HFFc6 (cell line): ENCODE measurements at regions not wholly inside any gene's neighbourhood (a gene's known extent, or its start where the extent isn't known, plus 50 kb on each side); places are given as distances from the start of the nearest gene placed in this dataset.

ENCODE experiments used
- DNase-seq: peaks from one replicate; pipeline ENCODE4 v3.0.0-alpha.2; 2018
- H3K27ac Mint-ChIP-seq: 2 replicates; pipeline ENCODE4 v1.8.0; 2020; ENCODE audit warnings: mild to moderate bottlenecking, mixed read lengths
- H3K27me3 Mint-ChIP-seq: 2 replicates; pipeline ENCODE4 v1.8.0; 2021; ENCODE audit warnings: mild to moderate bottlenecking, moderate library complexity, mixed read lengths; ENCODE audit not compliant: insufficient read depth
- H3K36me3 Mint-ChIP-seq: 2 replicates; pipeline ENCODE4 v1.8.0; 2021; ENCODE audit warnings: low read depth, mixed read lengths
- H3K4me1 Mint-ChIP-seq: 2 replicates; pipeline ENCODE4 v1.8.0; 2020; ENCODE audit warnings: low read depth, mixed read lengths
- H3K4me3 Mint-ChIP-seq: 2 replicates; pipeline ENCODE4 v1.8.0; 2020; ENCODE audit warnings: mild to moderate bottlenecking, moderate library complexity, mixed read lengths
- H3K9me3 Mint-ChIP-seq: 2 replicates; pipeline ENCODE4 v1.8.0; 2020; ENCODE audit warnings: mild to moderate bottlenecking, mixed read lengths
- TF ChIP-seq, protein P1 (sequence below): fragments of 200-600 bp; sonication (generic); IDR thresholded peaks from 2 replicates; pipeline ENCODE4 v1.5.0; 2021; ENCODE audit warnings: antibody characterized with exemption, mild to moderate bottlenecking

DNA sequence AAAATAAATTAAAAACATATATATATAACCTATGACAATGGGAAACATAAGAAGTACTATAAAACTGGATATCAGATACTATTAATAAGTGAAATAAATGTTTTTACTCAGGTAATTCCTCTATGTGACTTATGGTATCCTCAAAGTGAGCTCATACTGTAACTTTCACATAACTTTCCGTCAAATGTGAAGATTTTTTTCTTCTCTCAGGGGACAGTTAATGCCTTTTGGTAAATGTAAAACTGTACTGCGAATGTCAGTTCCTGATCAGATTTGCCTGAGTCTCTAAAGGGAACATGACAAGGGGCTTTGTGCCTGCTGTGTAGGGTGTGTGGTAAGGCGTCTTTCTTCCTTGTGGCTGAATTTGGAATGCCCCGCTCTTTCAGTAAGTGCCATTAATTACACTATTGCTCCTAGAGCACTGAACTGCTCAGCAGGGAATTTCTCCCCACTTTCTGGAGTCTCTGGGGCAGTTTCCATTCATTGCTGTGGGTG, 271.8 kb downstream of the PRL start:
- peak overlapping the region; percentile 73; the same call in 1 of the 2 replicates for H3K27ac Mint-ChIP-seq
- TF ChIP-seq, protein P1, sequence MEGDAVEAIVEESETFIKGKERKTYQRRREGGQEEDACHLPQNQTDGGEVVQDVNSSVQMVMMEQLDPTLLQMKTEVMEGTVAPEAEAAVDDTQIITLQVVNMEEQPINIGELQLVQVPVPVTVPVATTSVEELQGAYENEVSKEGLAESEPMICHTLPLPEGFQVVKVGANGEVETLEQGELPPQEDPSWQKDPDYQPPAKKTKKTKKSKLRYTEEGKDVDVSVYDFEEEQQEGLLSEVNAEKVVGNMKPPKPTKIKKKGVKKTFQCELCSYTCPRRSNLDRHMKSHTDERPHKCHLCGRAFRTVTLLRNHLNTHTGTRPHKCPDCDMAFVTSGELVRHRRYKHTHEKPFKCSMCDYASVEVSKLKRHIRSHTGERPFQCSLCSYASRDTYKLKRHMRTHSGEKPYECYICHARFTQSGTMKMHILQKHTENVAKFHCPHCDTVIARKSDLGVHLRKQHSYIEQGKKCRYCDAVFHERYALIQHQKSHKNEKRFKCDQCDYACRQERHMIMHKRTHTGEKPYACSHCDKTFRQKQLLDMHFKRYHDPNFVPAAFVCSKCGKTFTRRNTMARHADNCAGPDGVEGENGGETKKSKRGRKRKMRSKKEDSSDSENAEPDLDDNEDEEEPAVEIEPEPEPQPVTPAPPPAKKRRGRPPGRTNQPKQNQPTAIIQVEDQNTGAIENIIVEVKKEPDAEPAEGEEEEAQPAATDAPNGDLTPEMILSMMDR = no peak
- peaks cover 9% of the 10 kb centered on the region; the same call in 1 of the 2 replicates for H3K36me3 Mint-ChIP-seq
- no peaks in the 10 kb centered on the region for H3K27me3 Mint-ChIP-seq
- peaks cover 12% of the 10 kb centered on the region for H3K9me3 Mint-ChIP-seq
- no peak for DNase-seq
- H3K4me3 Mint-ChIP-seq = no peak overlapping the region
- peaks cover 14% of the 10 kb centered on the region for H3K4me1 Mint-ChIP-seq

DNA sequence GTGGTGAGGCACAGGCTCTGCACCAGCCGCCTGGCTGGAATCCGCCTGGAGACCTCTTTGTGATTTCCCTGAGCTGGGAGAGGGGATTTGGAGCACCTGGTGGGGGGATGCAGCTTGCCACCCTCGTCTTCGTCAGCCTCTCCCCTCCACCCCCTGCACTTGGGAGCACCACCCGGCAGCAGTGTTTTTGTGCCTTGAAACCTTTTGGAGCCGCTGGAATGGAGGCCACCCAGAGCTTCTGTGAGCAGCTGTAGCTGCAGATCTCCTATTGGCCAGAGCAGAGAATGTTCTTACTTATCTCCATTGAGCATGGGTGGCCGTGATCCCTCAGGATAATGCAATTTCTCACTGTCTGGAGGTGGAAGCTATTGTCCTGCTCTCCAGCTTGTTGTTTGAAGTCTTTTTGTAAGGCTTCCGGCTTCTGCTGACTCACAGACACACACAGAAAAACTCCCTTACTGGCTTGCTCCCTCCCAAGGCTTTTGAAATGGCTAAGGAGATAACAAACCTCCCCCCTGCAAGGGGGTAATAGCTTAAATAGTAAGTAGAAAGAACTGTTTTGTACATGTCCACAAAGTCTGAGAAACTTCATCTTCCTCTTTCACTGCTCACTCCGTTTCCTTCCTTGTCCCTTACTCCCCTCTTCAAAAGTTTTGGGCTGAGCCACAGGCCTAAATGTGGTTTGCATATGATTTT, 271.2 kb downstream of the PRL start:
- DNase-seq = peak; percentile 29
- Mint-ChIP-seq H3K27ac (peak overlapping the region; percentile 73), H3K27me3 (no peaks in the 10 kb centered on the region), H3K36me3 (peaks cover 9% of the 10 kb centered on the region; the same call in 1 of the 2 replicates), H3K9me3 (peaks cover 12% of the 10 kb centered on the region), H3K4me1 (peaks cover 14% of the 10 kb centered on the region), H3K4me3 (no peak overlapping the region; the same call in 1 of the 2 replicates)
- TF ChIP-seq, protein P1 = no peak

DNA sequence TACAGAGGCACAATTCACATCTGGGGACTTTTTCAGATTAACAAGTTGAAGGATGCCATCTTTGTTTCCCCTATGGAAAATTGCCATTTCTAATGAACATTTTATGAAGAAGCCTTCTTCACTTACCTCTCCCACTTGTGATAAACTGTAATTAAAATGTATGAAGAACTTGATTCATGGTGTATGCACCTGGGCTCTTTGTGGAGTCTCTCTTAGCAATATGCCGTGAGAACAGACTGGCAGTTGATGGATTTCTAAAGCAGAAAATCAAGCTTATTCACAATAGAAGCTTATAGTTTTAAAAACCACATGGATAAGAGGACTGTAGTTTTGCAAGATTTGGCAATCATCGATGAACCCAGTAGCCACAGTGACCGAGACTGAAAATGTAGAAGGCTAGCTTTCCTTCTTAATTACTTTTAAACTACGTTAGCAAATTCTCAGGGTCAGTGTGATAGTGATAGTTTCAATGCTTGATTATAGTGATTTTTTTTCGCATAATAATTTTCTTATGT, 270.6 kb downstream of the PRL start:
- peak overlapping the region; percentile 73 for H3K27ac Mint-ChIP-seq
- peaks cover 9% of the 10 kb centered on the region; the same call in 1 of the 2 replicates for H3K36me3 Mint-ChIP-seq
- no peak overlapping the region; the same call in 1 of the 2 replicates for H3K4me3 Mint-ChIP-seq
- H3K9me3 Mint-ChIP-seq = peaks cover 12% of the 10 kb centered on the region
- TF ChIP-seq, protein P1 = no peak
- no peak for DNase-seq
- H3K27me3 Mint-ChIP-seq = no peaks in the 10 kb centered on the region
- H3K4me1 Mint-ChIP-seq = peaks cover 14% of the 10 kb centered on the region

DNA sequence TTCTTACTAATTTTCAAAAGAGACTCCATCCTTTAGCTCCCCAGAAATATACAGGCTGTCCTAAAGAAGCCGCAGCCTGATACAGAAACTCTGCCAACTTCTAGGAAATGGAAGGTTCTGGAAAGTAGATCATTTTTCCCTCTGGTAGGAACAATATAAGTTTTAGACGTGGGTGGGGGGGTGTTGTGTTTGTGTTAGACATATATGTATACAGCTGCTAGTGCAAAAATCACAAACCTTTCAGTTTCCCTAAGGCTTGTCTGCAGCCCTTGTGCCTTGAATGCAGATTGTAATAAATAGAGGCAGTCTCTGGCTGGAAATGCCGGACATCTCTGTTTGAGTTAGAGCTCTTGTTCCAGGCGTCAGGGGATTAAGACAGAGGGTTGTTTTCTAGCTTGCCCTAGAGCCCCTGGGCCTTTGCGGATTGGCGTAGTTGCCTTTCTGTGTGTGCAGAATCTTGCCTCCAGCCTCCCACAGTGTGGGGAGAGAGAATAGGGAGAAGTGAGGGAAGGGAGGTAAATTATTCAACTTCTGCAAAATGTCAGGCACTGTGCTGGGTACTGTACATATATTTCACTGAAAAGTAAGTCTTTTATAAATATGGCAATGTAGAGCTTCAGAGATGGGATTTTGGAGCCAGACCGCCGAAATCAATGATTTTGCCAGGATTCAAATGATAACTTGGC, 269.7 kb downstream of the PRL start:
- H3K27me3 Mint-ChIP-seq = no peaks in the 10 kb centered on the region; the same call in 1 of the 2 replicates
- H3K4me1 Mint-ChIP-seq = peaks cover 14% of the 10 kb centered on the region
- TF ChIP-seq, protein P1 = no peak
- no peak overlapping the region for H3K4me3 Mint-ChIP-seq
- H3K27ac Mint-ChIP-seq = no peak overlapping the region
- peaks cover 6% of the 10 kb centered on the region; the same call in 1 of the 2 replicates for H3K36me3 Mint-ChIP-seq
- peaks cover 9% of the 10 kb centered on the region for H3K9me3 Mint-ChIP-seq
- no peak for DNase-seq

DNA sequence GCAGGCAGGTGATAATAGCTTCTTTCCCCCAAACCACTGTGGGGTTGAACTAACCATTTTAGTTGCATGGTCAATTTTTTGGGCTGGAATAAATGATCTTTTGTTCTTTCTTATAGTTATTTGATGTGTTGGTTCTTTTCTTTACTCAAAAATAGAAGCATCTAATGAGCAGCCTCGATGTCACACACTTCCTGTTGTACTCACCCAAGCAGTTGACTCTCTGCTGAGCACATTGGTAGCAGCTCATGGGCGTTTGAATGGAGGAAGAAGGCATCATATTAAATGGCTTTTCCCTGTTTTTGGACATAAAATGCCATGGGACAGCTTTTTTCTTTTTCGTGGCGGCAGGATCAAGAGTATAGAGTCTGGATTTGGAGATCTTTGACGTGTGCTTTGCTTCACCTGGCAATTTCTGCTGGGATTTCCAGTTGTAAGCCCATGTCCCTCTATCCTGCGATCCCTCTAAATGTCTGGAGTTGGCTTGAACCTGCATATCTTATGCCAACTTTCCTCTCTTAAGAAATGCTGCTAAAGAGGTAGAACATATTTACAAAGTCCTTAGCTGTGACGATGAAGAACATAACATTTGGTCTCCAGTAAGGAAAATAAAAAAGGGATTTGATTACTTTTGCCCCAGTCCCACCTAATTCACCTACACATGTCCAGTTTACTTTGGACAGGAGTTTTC, 268.3 kb downstream of the PRL start:
- peaks cover 14% of the 10 kb centered on the region for H3K4me1 Mint-ChIP-seq
- no peak overlapping the region for H3K4me3 Mint-ChIP-seq
- no peak for DNase-seq
- H3K9me3 Mint-ChIP-seq = no peaks in the 10 kb centered on the region
- no peak overlapping the region for H3K27ac Mint-ChIP-seq
- no peaks in the 10 kb centered on the region for H3K36me3 Mint-ChIP-seq
- TF ChIP-seq, protein P1 = no peak
- H3K27me3 Mint-ChIP-seq = peaks cover 1% of the 10 kb centered on the region; the same call in 1 of the 2 replicates
